Ishikawa (cell line): ENCODE measurements at regions not wholly inside any gene's neighbourhood (a gene's known extent, or its start where the extent isn't known, plus 50 kb on each side); places are given as distances from the start of the nearest gene placed in this dataset.

Experiments used
- CEBPB ChIP-seq: IDR thresholded peaks from 2 replicates; pipeline ENCODE4 v1.6.1; 2012
- CREB1 ChIP-seq: IDR thresholded peaks from 2 replicates; pipeline ENCODE4 v1.6.1; 2012; ENCODE audit warnings: low read depth
- EGR1 ChIP-seq: IDR thresholded peaks from 2 replicates; pipeline ENCODE4 v1.6.1; 2012
- EP300 ChIP-seq: IDR thresholded peaks from 2 replicates; pipeline ENCODE4 v1.6.1; 2012; ENCODE audit warnings: borderline replicate concordance
- FOXM1 ChIP-seq: IDR thresholded peaks from 2 replicates; pipeline ENCODE4 v1.6.1; 2012; ENCODE audit warnings: low read depth, borderline replicate concordance
- NFIC ChIP-seq: IDR thresholded peaks from 2 replicates; pipeline ENCODE4 v1.6.1; 2012
- RAD21 ChIP-seq: IDR thresholded peaks from 2 replicates; pipeline ENCODE4 v1.6.1; 2012; ENCODE audit warnings: low read depth
- REST ChIP-seq: IDR thresholded peaks from 2 replicates; pipeline ENCODE4 v1.6.1; 2012; ENCODE audit warnings: low read depth, mild to moderate bottlenecking
- TAF1 ChIP-seq: IDR thresholded peaks from 2 replicates; pipeline ENCODE4 v1.6.1; 2012; ENCODE audit warnings: low read depth, mild to moderate bottlenecking
- TCF12 ChIP-seq: IDR thresholded peaks from 2 replicates; pipeline ENCODE4 v1.6.1; 2012; ENCODE audit warnings: low read depth
- TEAD4 ChIP-seq: IDR thresholded peaks from 2 replicates; pipeline ENCODE4 v1.6.1; 2012
- USF1 ChIP-seq: IDR thresholded peaks from 2 replicates; pipeline ENCODE4 v1.6.1; 2012
- YY1 ChIP-seq: IDR thresholded peaks from 2 replicates; pipeline ENCODE4 v1.6.1; 2012; ENCODE audit warnings: low read depth
- ZBTB7A ChIP-seq: IDR thresholded peaks from 2 replicates; pipeline ENCODE4 v1.6.1; 2012; ENCODE audit warnings: low read depth

GRCh38 chr4:86484241-86484640 lies 109.9 kb upstream of the PTPN13 start:
- TF ChIP-seq TEAD4 (no peak), TAF1 (no peak), TCF12 (no peak)

GRCh38 chr4:86487738-86488348 lies 106.3 kb upstream of the PTPN13 start:
- TF ChIP-seq YY1, result no peak
- TF ChIP-seq EGR1, result no peak
- no peak for TF ChIP-seq NFIC
- no peak for TF ChIP-seq CREB1
- TF ChIP-seq CEBPB, result peak; percentile 22; the same call in 1 of the 2 replicates

- TF ChIP-seq TEAD4, result no peak
- no peak for TF ChIP-seq ZBTB7A
- no peak for TF ChIP-seq TAF1
- no peak for TF ChIP-seq EP300
- TF ChIP-seq USF1, result no peak
- TF ChIP-seq REST, result no peak
- no peak for TF ChIP-seq EGR1
- no peak for TF ChIP-seq TCF12
- TF ChIP-seq NFIC, result no peak
- no peak for TF ChIP-seq YY1
These were observed 100.7 kb upstream of the PTPN13 start for GRCh38 chr4:86493460-86493859.

GRCh38 chr4:86496094-86497080 lies 97.7 kb upstream of the PTPN13 start:
- TF ChIP-seq RAD21 (peak; percentile 86), USF1 (no peak), FOXM1 (no peak)

- no peak for TF ChIP-seq TCF12
These were observed 97.0 kb upstream of the PTPN13 start for GRCh38 chr4:86497131-86497530.

- TF ChIP-seq TCF12, result no peak
- TF ChIP-seq RAD21, result peak; percentile 76
- TF ChIP-seq REST, result no peak
- TF ChIP-seq NFIC, result no peak
These were observed 95.9 kb upstream of the PTPN13 start for GRCh38 chr4:86497980-86498862.

- TF ChIP-seq REST (no peak), FOXM1 (no peak), CEBPB (no peak), TCF12 (no peak), EP300 (no peak), TEAD4 (no peak), TAF1 (no peak), CREB1 (no peak), ZBTB7A (no peak)
These were observed 95.3 kb upstream of the PTPN13 start for GRCh38 chr4:86498863-86499166.
